ENCODE measurements at regions not wholly inside any gene's neighbourhood (a gene's known extent, or its start where the extent isn't known, plus 50 kb on each side); places are given as distances from the start of the nearest gene placed in this dataset.
A peak's percentile ranks its signal among the peaks of the same experiment; 100 is the strongest.

- no peak for DNase-seq (ENCODE audit: low spot score)
- H3K4me3 Mint-ChIP-seq (ENCODE audit: unreplicated experiment): no peak overlapping the region
- H3K27me3 Mint-ChIP-seq (ENCODE audit: low read depth): peaks cover 1% of the 10 kb centered on the region
- no peaks in the 10 kb centered on the region for H3K4me1 Mint-ChIP-seq (ENCODE audit: low read depth)
- no peaks in the 10 kb centered on the region for H3K36me3 Mint-ChIP-seq (ENCODE audit: low read depth)
- TF ChIP-seq, protein P1, sequence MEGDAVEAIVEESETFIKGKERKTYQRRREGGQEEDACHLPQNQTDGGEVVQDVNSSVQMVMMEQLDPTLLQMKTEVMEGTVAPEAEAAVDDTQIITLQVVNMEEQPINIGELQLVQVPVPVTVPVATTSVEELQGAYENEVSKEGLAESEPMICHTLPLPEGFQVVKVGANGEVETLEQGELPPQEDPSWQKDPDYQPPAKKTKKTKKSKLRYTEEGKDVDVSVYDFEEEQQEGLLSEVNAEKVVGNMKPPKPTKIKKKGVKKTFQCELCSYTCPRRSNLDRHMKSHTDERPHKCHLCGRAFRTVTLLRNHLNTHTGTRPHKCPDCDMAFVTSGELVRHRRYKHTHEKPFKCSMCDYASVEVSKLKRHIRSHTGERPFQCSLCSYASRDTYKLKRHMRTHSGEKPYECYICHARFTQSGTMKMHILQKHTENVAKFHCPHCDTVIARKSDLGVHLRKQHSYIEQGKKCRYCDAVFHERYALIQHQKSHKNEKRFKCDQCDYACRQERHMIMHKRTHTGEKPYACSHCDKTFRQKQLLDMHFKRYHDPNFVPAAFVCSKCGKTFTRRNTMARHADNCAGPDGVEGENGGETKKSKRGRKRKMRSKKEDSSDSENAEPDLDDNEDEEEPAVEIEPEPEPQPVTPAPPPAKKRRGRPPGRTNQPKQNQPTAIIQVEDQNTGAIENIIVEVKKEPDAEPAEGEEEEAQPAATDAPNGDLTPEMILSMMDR (IDR thresholded peaks at IDR 0.05): no peak
- H3K27ac Mint-ChIP-seq (ENCODE audit: unreplicated experiment): no peak overlapping the region
- peaks cover 9% of the 10 kb centered on the region for H3K9me3 Mint-ChIP-seq (ENCODE audit: low read depth)
Measured at GRCh38 chr3:168959731-168960130, 703.8 kb downstream of the MECOM start.

DNA sequence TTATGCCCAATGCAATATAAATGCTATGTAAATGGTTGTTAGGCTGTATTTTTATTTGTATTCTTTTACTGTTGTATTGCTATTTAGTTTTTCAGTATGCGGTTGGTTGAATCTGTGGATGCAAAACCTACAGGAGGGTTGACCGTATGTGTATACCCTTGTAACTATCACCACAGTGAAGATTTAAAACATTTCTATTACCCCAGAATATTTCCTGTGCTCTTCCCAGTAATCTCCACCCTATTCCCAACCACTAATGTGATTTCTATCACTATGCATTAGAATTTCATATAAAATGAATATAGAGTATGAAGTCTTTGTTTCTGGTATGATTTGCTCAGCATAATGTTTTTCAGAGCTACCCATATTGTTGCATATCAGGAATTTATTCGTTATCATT, 705.0 kb downstream of the MECOM start:
- H3K36me3 Mint-ChIP-seq (ENCODE audit: low read depth): no peaks in the 10 kb centered on the region
- peaks cover 14% of the 10 kb centered on the region for H3K9me3 Mint-ChIP-seq (ENCODE audit: low read depth)
- H3K27ac Mint-ChIP-seq (ENCODE audit: unreplicated experiment): no peak overlapping the region
- TF ChIP-seq, protein P1 (IDR thresholded peaks at IDR 0.05): no peak
- H3K4me3 Mint-ChIP-seq (ENCODE audit: unreplicated experiment): no peak overlapping the region
- peaks cover 1% of the 10 kb centered on the region for H3K27me3 Mint-ChIP-seq (ENCODE audit: low read depth)
- no peaks in the 10 kb centered on the region for H3K4me1 Mint-ChIP-seq (ENCODE audit: low read depth)
- DNase-seq (ENCODE audit: low spot score): no peak

DNA sequence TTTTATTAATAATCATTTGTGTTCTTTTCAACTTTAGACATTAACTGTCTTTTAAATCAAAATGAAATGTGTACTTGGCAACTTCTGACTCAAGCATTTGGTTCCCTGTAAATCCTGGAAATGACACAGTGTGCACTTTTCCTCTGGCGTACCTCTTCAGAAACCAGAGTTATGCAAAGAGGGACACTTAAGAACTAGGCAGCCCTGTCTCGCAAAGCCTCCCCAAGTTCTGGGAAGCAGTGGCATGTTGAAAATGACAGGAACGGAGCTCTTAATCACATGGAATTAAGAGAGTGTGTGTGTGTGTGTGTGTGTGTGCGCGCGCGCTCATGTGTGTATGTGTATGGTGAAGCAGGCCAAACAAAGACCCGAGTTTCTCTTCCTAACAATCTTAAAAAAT, 707.4 kb downstream of the MECOM start:
- Mint-ChIP-seq H3K36me3 (ENCODE audit: low read depth) (no peaks in the 10 kb centered on the region), H3K27ac (ENCODE audit: unreplicated experiment) (no peak overlapping the region), H3K4me3 (ENCODE audit: unreplicated experiment) (no peak overlapping the region), H3K4me1 (ENCODE audit: low read depth) (no peaks in the 10 kb centered on the region), H3K27me3 (ENCODE audit: low read depth) (peaks cover 1% of the 10 kb centered on the region), H3K9me3 (ENCODE audit: low read depth) (peaks cover 9% of the 10 kb centered on the region)
- TF ChIP-seq, protein P1 (IDR thresholded peaks at IDR 0.05): no peak
- no peak for DNase-seq (ENCODE audit: low spot score)

DNA sequence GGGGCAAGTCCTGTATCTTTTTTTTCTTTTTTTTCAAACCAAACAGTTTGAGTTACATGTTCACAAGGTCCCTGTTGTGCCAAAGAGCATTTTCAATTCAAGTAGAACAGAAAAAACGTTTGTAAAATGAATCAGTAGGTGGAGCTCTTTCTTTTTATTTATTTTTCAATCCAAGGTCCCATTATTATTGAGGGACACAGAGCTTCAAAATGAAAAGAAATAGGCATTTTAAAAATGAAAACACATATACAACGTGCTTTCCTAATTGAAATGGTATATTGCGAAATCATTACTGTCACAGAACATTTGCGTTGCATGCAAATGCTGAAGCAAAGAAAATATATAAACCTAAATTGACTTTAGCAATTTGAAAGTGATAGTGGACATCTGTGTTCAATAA, 711.0 kb downstream of the MECOM start:
- no peaks in the 10 kb centered on the region for H3K36me3 Mint-ChIP-seq (ENCODE audit: low read depth)
- DNase-seq (ENCODE audit: low spot score): no peak
- no peak overlapping the region for H3K27ac Mint-ChIP-seq (ENCODE audit: unreplicated experiment)
- TF ChIP-seq, protein P1 (IDR thresholded peaks at IDR 0.05): peak; percentile 80
- peaks cover 9% of the 10 kb centered on the region for H3K9me3 Mint-ChIP-seq (ENCODE audit: low read depth)
- H3K27me3 Mint-ChIP-seq (ENCODE audit: low read depth): peaks cover 1% of the 10 kb centered on the region
- H3K4me1 Mint-ChIP-seq (ENCODE audit: low read depth): no peaks in the 10 kb centered on the region
- H3K4me3 Mint-ChIP-seq (ENCODE audit: unreplicated experiment): no peak overlapping the region

- no peaks in the 10 kb centered on the region for H3K36me3 Mint-ChIP-seq (ENCODE audit: low read depth)
- H3K4me3 Mint-ChIP-seq (ENCODE audit: unreplicated experiment): no peak overlapping the region
- H3K27me3 Mint-ChIP-seq (ENCODE audit: low read depth): peaks cover 1% of the 10 kb centered on the region
- no peak overlapping the region for H3K27ac Mint-ChIP-seq (ENCODE audit: unreplicated experiment)
- no peak for DNase-seq (ENCODE audit: low spot score)
- TF ChIP-seq, protein P1 (IDR thresholded peaks at IDR 0.05): no peak
- H3K4me1 Mint-ChIP-seq (ENCODE audit: low read depth): no peaks in the 10 kb centered on the region
- peaks cover 9% of the 10 kb centered on the region for H3K9me3 Mint-ChIP-seq (ENCODE audit: low read depth)
Measured at GRCh38 chr3:168951884-168952283, 711.6 kb downstream of the MECOM start.
